HG02870 (cell line): ENCODE measurements at regions not wholly inside any gene's neighbourhood (a gene's known extent, or its start where the extent isn't known, plus 50 kb on each side); places are given as distances from the start of the nearest gene placed in this dataset.

Source experiments
- ATAC-seq: cut with Tn5 transposase; IDR thresholded peaks from one replicate; pipeline ENCODE4 v1.9.1; 2021; ENCODE audit warnings: mild to moderate bottlenecking, moderate library complexity; ENCODE audit not compliant: unreplicated experiment

- ATAC-seq = no peak
Measured at GRCh38 chr2:221051162-221051561, 520.9 kb downstream of the EPHA4 start.

- no peak for ATAC-seq
Measured at GRCh38 chr2:221060376-221060775, 511.7 kb downstream of the EPHA4 start.

- ATAC-seq = no peak
Measured at GRCh38 chr2:221063568-221063967, 508.5 kb downstream of the EPHA4 start.

- no peak for ATAC-seq
Measured at GRCh38 chr2:221064058-221064854, 507.8 kb downstream of the EPHA4 start.

- no peak for ATAC-seq
Measured at GRCh38 chr2:221064880-221065279, 507.2 kb downstream of the EPHA4 start.

- no peak for ATAC-seq
Measured at GRCh38 chr2:221068123-221068522, 504.0 kb downstream of the EPHA4 start.

- no peak for ATAC-seq
Measured at GRCh38 chr2:221070106-221070505, 502.0 kb downstream of the EPHA4 start.

GRCh38 chr2:221073326-221074049 lies 498.6 kb downstream of the EPHA4 start:
- ATAC-seq = no peak

- ATAC-seq = no peak
Measured at GRCh38 chr2:221074238-221074637, 497.9 kb downstream of the EPHA4 start.

GRCh38 chr2:221075203-221075602 lies 496.9 kb downstream of the EPHA4 start:
- no peak for ATAC-seq

GRCh38 chr2:221077251-221077650 lies 494.9 kb downstream of the EPHA4 start:
- ATAC-seq = no peak

- no peak for ATAC-seq
Measured at GRCh38 chr2:221077799-221078198, 494.3 kb downstream of the EPHA4 start.

GRCh38 chr2:221085341-221085900 lies 486.7 kb downstream of the EPHA4 start:
- ATAC-seq = no peak

- no peak for ATAC-seq
Measured at GRCh38 chr2:221085936-221086335, 486.2 kb downstream of the EPHA4 start.

- ATAC-seq = no peak
Measured at GRCh38 chr2:221087779-221088178, 484.3 kb downstream of the EPHA4 start.

- ATAC-seq = no peak
Measured at GRCh38 chr2:221088506-221088905, 483.6 kb downstream of the EPHA4 start.

GRCh38 chr2:221095356-221095755 lies 476.7 kb downstream of the EPHA4 start:
- no peak for ATAC-seq

- ATAC-seq = no peak
Measured at GRCh38 chr2:221096706-221097567, 475.2 kb downstream of the EPHA4 start.

- ATAC-seq = no peak
Measured at GRCh38 chr2:221097568-221097915, 474.6 kb downstream of the EPHA4 start.

GRCh38 chr2:221097949-221098348 lies 474.2 kb downstream of the EPHA4 start:
- ATAC-seq = no peak

- no peak for ATAC-seq
Measured at GRCh38 chr2:221100467-221101089, 471.5 kb downstream of the EPHA4 start.
